ENCODE measurements at regions not wholly inside any gene's neighbourhood (a gene's known extent, or its start where the extent isn't known, plus 50 kb on each side); places are given as distances from the start of the nearest gene placed in this dataset.

- H3K4me1 ChIP-seq = no peaks in the 10 kb centered on the region
- no peak for ATAC-seq
- no peak for DNase-seq
- H3K27ac ChIP-seq = no peak overlapping the region
- TF ChIP-seq POLR2A (IDR thresholded peaks at IDR 0.05) = no peak
- TF ChIP-seq, protein P1, sequence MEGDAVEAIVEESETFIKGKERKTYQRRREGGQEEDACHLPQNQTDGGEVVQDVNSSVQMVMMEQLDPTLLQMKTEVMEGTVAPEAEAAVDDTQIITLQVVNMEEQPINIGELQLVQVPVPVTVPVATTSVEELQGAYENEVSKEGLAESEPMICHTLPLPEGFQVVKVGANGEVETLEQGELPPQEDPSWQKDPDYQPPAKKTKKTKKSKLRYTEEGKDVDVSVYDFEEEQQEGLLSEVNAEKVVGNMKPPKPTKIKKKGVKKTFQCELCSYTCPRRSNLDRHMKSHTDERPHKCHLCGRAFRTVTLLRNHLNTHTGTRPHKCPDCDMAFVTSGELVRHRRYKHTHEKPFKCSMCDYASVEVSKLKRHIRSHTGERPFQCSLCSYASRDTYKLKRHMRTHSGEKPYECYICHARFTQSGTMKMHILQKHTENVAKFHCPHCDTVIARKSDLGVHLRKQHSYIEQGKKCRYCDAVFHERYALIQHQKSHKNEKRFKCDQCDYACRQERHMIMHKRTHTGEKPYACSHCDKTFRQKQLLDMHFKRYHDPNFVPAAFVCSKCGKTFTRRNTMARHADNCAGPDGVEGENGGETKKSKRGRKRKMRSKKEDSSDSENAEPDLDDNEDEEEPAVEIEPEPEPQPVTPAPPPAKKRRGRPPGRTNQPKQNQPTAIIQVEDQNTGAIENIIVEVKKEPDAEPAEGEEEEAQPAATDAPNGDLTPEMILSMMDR (IDR thresholded peaks at IDR 0.05) = no peak
- WGBS (ENCODE audit: insufficient coverage, low coverage, low lambda C conversion rate, missing lambda C conversion rate) = 75% methylated on average over 2 of the region's 2 CpGs
- intact Hi-C loops (cut with DNase I) = no loop called here
- H3K4me3 ChIP-seq = no peak overlapping the region
- H3K27me3 ChIP-seq = no peaks in the 10 kb centered on the region
- no peaks in the 10 kb centered on the region for H3K36me3 ChIP-seq
- H3K9me3 ChIP-seq = no peaks in the 10 kb centered on the region
Observed at GRCh38 chr13:74990992-74991391, 491.0 kb downstream of the TBC1D4 start.

DNA sequence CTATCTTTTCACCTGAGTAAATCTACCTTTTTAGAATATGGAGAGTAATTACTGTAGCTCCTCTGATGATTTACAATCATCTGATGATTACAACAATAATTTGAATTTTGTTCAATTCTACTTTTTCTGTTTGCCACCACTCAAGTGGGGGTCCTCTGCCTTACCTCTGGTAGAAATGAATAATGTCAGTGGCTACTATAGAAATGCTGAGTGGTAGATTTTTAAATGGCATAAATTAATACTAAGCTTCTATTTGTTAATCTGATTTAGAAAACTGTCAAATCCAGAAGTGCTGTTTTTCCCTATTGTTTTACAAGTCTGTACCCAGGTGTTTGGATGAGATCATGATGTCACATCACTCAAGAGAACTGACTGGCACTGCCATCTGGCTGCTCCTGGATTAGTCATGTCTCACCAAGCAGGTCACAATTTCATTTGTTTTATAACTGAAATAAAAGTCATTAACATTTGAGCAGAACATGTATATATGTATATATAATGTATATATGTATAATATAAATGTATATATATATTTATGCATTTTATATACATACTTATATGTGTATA is 494.8 kb downstream of the TBC1D4 start:
- TF ChIP-seq, protein P1 (IDR thresholded peaks at IDR 0.05) = no peak
- TF ChIP-seq POLR2A (IDR thresholded peaks at IDR 0.05) = no peak
- ATAC-seq (no peak), DNase-seq (no peak)

GRCh38 chr13:74986609-74987008 is 495.4 kb downstream of the TBC1D4 start:
- Histone ChIP-seq H3K4me1 (no peaks in the 10 kb centered on the region), H3K9me3 (no peaks in the 10 kb centered on the region), H3K4me3 (no peak overlapping the region), H3K27me3 (no peaks in the 10 kb centered on the region), H3K27ac (no peak overlapping the region), H3K36me3 (no peaks in the 10 kb centered on the region)
- TF ChIP-seq, protein P1 (IDR thresholded peaks at IDR 0.05) = no peak
- DNase-seq (no peak), ATAC-seq (no peak)
- intact Hi-C loops (cut with DNase I) = no loop called here
- WGBS (ENCODE audit: insufficient coverage, low coverage, low lambda C conversion rate, missing lambda C conversion rate) = 64% methylated on average over 2 of the region's 2 CpGs

More for the DNA sequence above, 494.8 kb downstream of the TBC1D4 start:
- Histone ChIP-seq H3K4me3 (no peak overlapping the region), H3K27me3 (no peaks in the 10 kb centered on the region), H3K4me1 (no peaks in the 10 kb centered on the region), H3K27ac (no peak overlapping the region), H3K9me3 (no peaks in the 10 kb centered on the region), H3K36me3 (no peaks in the 10 kb centered on the region)
- intact Hi-C loops (cut with DNase I) = no loop called here

DNA sequence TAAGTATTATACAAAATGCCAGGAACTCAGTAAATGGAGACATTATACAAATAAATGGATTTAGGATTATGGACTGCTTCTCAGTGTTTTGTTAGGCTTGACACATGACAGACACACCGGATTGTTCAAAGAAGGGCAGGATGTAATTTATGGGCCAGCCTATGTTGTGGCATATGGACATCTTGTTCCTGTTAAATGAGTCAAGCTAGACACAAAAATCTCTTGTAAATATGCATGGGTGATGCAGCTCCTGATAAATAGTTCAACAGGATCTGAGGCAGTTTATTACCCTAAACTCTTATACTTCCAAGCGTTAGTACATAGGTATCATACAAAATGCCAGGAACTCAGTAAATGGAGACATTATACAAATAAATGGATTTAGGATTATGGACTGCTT is 502.3 kb downstream of the TBC1D4 start:
- 49% methylated on average over 2 of the region's 2 CpGs for WGBS (ENCODE audit: insufficient coverage, low coverage, low lambda C conversion rate, missing lambda C conversion rate)
- no peaks in the 10 kb centered on the region for H3K4me1 ChIP-seq
- no peaks in the 10 kb centered on the region for H3K36me3 ChIP-seq
- no peak overlapping the region for H3K4me3 ChIP-seq
- H3K9me3 ChIP-seq = no peaks in the 10 kb centered on the region
- no peak for DNase-seq
- no peak for ATAC-seq
- H3K27me3 ChIP-seq = no peaks in the 10 kb centered on the region
- intact Hi-C loops (cut with DNase I) = no loop called here
- TF ChIP-seq POLR2A (IDR thresholded peaks at IDR 0.05) = no peak
- TF ChIP-seq, protein P1 (IDR thresholded peaks at IDR 0.05) = no peak
- H3K27ac ChIP-seq = no peak overlapping the region

GRCh38 chr13:74978591-74978990 is 503.4 kb downstream of the TBC1D4 start:
- TF ChIP-seq, protein P1 (IDR thresholded peaks at IDR 0.05) = no peak
- TF ChIP-seq POLR2A (IDR thresholded peaks at IDR 0.05) = no peak
- WGBS (ENCODE audit: insufficient coverage, low coverage, low lambda C conversion rate, missing lambda C conversion rate) = 30% methylated on average over 5 of the region's 6 CpGs

More at GRCh38 chr13:74978591-74978990, 503.4 kb downstream of the TBC1D4 start:
- DNase-seq = no peak
- no peak overlapping the region for H3K27ac ChIP-seq
- ATAC-seq = no peak
- intact Hi-C loops (cut with DNase I) = no loop called here
- no peak overlapping the region for H3K4me3 ChIP-seq
- H3K4me1 ChIP-seq = no peaks in the 10 kb centered on the region
- no peaks in the 10 kb centered on the region for H3K9me3 ChIP-seq
- H3K27me3 ChIP-seq = no peaks in the 10 kb centered on the region
- no peaks in the 10 kb centered on the region for H3K36me3 ChIP-seq
